ENCODE measurements at regions not wholly inside any gene's neighbourhood (a gene's known extent, or its start where the extent isn't known, plus 50 kb on each side); places are given as distances from the start of the nearest gene placed in this dataset.

DNA sequence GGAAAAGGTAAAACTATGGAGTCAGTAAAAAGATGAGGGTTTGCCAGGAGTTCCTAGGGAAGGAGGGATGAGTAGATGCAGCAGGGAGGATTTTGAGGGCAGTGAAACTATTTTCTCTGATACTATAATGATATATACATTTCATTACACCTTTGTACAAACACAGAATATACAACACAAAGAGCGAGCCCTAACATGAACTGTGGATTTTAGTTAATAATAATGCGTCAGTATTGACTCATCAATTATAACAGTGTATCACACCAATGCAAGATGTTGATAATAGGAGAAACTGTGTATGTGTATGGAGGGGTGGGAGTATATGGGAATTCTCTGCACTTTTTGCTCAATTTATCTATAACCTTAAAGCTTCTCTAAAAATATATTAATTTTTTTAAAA lies 404.3 kb upstream of the NOVA1 start:
- H3K9me3 ChIP-seq = no peaks in the 10 kb centered on the region
- H3K27ac ChIP-seq = no peak overlapping the region
- no peaks in the 10 kb centered on the region for H3K27me3 ChIP-seq
- H3K4me3 ChIP-seq = no peak overlapping the region
- TF ChIP-seq CTCF (IDR thresholded peaks at IDR 0.05) = no peak
- ATAC-seq (no peak), DNase-seq (no peak)
- H3K36me3 ChIP-seq = no peaks in the 10 kb centered on the region
- 92 to 95% methylated on average over 2 of the region's 2 CpGs for WGBS, 2 donors
- intact Hi-C loops (cut with DNase I) = no loop called here
- H3K4me1 ChIP-seq = no peaks in the 10 kb centered on the region

DNA sequence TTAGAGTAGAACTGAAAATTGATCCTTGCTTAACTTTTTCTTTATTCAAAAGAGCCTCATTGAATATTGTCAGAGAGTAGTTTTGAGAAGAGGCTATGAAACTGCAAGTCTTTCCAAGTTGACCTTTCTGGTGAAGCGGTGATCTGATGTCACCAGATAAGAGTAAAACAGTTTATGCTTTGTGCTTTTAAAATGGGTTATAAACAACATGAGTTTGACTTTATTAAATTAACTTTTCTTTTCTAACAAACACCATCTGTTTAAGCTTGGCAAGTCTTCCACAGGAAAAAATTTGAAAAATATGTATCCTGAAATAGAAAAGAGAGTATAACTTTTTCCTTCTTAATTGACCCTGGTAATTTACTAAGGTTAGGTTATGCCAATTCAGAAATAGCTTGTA lies 408.7 kb upstream of the NOVA1 start:
- peak overlapping the region in 1 of 10 donors; percentile 11 for H3K27ac ChIP-seq
- intact Hi-C loops (cut with DNase I) = no loop called here

GRCh38 chr14:27008187-27008586 lies 410.4 kb upstream of the NOVA1 start:
- Histone ChIP-seq H3K27ac (no peak overlapping the region), H3K9me3 (peaks cover 0 to 12% (median 0%) of the 10 kb centered on the region in 11 donors), H3K36me3 (no peaks in the 10 kb centered on the region), H3K27me3 (no peaks in the 10 kb centered on the region), H3K4me3 (no peak overlapping the region), H3K4me1 (no peaks in the 10 kb centered on the region)
- intact Hi-C loops (cut with DNase I) = no loop called here
- no peak for ATAC-seq
- no peak for DNase-seq
- TF ChIP-seq CTCF (IDR thresholded peaks at IDR 0.05) = no peak

More for the DNA sequence above, 408.7 kb upstream of the NOVA1 start:
- Histone ChIP-seq H3K4me3 (no peak overlapping the region), H3K36me3 (no peaks in the 10 kb centered on the region), H3K27me3 (no peaks in the 10 kb centered on the region), H3K9me3 (peaks cover 0 to 12% (median 0%) of the 10 kb centered on the region in 11 donors), H3K4me1 (no peaks in the 10 kb centered on the region)
- no peak for TF ChIP-seq CTCF (IDR thresholded peaks at IDR 0.05)
- 69 to 78% methylated on average over 1 of the region's 1 CpG for WGBS, 2 donors
- ATAC-seq = no peak
- DNase-seq = no peak

- no peak overlapping the region for H3K27ac ChIP-seq
- intact Hi-C loops (cut with DNase I) = no loop called here
Measured at GRCh38 chr14:27012641-27013040, 414.8 kb upstream of the NOVA1 start.

More at GRCh38 chr14:27012641-27013040, 414.8 kb upstream of the NOVA1 start:
- Histone ChIP-seq H3K27me3 (no peaks in the 10 kb centered on the region), H3K4me1 (no peaks in the 10 kb centered on the region), H3K36me3 (no peaks in the 10 kb centered on the region), H3K9me3 (peaks cover 0 to 12% (median 0%) of the 10 kb centered on the region in 11 donors), H3K4me3 (no peak overlapping the region)
- DNase-seq (no peak), ATAC-seq (no peak)
- 76 to 79% methylated on average over 3 of the region's 3 CpGs for WGBS, 2 donors
- TF ChIP-seq CTCF (IDR thresholded peaks at IDR 0.05) = no peak

Measured in heart right ventricle (tissue), 16 donors.